GM19455 (cell line): ENCODE measurements at regions not wholly inside any gene's neighbourhood (a gene's known extent, or its start where the extent isn't known, plus 50 kb on each side); places are given as distances from the start of the nearest gene placed in this dataset.
"Not testable (repeated sequence)": the region's sequence is repeated elsewhere in the genome, so short reads cannot be mapped to it uniquely, and the experiment has no call there.

ENCODE experiments used
- ATAC-seq: cut with Tn5 transposase; IDR thresholded peaks from one replicate; pipeline ENCODE4 v1.9.1; 2021; ENCODE audit not compliant: unreplicated experiment

GRCh38 chr3:95813244-95813643 is 1001.1 kb upstream of the EPHA6 start:
- no peak for ATAC-seq

- ATAC-seq: no peak
Observed at GRCh38 chr3:95815828-95816227, 998.6 kb upstream of the EPHA6 start.

DNA sequence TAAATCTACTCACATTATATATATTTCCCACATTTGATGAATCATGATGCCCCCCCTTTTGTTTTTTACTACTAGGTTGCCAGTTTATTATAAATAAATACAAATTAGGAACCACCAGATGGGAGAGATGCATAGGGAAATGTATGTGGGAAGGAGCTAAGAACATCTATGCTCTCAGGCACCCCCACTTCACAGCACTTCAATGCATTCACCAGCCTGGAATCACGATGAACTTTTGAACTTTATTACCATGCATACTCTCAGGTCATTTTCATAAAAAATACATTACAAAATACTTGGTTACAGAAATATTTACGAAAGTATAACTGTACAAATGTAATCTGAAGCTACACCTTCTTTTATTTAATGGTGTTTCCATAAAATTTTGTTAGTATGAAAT is 988.0 kb upstream of the EPHA6 start:
- no peak for ATAC-seq

GRCh38 chr3:95832146-95832545 is 982.2 kb upstream of the EPHA6 start:
- ATAC-seq: no peak

DNA sequence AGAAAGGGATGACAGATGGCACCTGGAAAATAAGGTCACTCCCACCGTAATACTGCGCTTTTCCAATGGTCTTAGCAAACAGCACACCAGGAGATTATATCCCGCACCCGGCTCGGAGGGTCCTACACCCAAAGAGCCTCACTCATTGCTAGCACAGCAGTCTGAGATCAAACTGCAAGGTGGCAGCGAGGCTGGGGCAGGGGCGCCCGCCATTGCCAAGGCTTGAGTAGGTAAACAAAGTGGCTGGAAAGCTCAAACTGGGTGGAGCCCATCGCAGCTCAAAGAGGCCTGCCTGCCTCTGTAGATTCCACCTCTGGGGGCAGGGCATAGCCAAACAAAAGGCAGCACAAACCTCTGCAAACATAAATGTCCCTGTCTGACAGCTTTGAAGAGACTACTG is 953.8 kb upstream of the EPHA6 start:
- not testable (repeated sequence) for ATAC-seq

DNA sequence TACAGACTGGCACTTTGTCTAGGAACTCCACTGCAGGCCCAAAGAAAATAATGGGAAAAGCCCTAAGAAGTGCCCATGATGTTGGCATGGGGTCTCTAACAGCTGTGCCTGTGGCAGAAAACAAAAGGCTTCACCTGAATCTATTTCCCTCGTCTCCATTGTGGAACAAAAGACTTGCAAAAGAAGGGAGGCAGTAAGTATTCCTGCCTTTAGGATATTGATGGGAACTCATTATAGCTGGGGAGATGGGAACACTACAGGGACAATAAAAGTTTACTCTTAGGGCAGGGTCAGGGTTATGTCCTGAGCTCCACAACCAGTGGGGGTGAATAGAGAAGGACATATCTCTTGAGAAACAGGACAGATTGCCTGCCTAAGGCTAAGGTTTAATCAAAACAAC is 930.6 kb upstream of the EPHA6 start:
- no peak for ATAC-seq

DNA sequence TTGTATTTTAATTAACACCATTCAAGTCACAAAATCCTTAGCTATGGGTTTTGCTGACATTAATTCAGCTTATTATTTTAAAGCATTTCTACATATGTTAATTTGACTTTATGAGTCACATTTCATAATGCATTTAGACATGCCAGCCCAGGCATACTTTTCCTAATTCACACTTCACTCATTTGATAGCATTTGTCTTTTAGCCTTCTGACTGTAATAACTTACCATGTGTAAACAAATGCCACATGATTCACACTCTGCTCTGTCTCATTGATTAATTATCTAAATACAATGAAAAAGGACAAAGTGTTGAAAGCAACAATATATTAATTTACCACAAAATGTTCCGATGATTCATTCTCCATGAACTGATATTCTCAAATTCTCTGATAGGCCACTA is 927.8 kb upstream of the EPHA6 start:
- no peak for ATAC-seq

DNA sequence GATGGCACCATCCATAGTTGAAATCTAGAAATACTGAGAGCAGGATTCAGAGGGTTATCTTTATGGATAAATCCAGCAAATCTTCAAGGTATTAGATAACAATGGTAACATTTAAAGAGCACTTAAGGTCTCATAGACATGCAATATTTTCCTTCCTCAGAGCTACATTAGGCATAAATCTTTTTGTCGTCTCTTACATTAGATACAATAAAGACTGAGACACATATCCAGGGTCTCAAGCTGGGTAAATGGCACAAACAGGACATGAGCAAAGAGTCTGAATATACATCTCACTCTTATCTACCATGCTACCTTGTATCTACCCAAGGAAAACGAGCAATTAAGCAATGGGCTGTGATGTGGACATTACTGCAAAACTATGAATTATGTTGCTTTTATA is 927.3 kb upstream of the EPHA6 start:
- ATAC-seq: no peak

- no peak for ATAC-seq
Observed at GRCh38 chr3:95894820-95895219, 919.6 kb upstream of the EPHA6 start.

DNA sequence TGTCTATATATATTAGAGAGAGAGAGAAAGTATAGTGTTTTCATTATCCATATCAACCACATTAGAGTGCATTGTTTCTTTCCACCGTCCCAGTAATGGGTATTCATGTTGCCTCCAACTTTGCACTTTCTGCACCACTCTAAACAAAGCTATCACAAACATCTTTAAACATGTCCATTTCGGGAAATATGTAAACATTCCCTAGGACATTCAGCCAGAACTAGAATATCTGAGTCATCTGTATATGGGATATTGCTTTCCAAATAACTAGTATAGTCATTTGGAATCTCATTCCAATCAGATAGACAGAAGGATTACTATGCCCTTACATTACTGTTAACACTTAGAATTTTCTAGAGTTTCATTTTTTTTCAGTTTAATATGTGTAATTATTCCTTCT is 914.9 kb upstream of the EPHA6 start:
- ATAC-seq: no peak

GRCh38 chr3:95899911-95900310 is 914.5 kb upstream of the EPHA6 start:
- ATAC-seq: no peak

DNA sequence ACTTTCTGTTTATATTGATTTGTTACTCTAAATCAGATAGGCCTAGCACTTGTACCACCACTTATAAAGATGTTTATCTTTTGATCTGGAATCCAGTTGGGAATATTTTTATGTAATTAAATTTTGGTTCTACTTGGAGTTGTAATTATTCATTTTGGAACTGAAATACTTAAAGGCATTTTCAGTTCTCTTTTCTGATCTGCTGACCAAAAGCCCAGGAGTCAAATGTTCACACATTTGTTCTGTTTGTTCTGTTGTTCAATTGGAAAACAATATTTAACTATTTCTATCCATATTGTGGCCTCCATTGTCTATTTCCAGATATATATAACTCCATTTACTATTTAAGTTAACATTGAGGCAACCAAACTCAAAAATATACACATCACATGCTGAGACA is 912.4 kb upstream of the EPHA6 start:
- ATAC-seq: no peak

DNA sequence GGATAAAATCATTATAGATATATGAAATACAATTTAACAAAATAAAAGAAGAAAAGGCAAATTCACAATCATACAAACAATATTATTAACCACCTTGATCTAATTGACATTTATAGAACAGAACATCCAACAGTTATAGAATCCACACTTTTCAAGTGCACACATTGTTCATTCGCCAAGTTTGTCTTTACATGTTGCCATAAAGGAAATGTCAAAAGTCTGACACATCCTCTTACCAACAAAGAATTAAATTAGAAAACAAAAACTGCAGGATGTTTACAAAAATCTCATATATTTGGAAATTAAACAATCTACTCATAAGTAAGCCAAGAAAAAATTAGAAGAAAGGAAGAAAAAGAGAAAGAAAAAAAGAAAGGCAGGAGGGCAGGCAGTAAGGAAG is 909.2 kb upstream of the EPHA6 start:
- ATAC-seq: no peak

DNA sequence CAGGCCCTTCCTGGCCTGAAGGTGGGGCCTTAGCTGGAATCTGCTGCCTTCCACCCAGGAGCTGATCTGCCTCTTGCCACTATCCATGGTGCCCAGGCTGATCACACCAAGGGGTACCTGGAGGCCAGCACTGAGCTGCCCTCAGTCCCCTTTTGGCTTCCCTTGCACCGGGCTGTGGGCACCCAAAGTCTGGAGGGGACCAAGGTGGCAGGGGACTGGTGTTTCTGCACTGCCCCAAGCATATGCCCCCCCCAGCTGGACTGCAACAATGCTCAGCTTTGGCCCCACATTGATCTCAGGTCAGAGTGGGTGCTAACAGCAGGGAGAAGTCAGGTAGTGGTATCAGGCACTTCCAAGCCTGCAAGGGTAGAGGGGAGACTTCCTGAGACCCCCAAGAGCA is 902.6 kb upstream of the EPHA6 start:
- no peak for ATAC-seq

GRCh38 chr3:95923496-95924210 is 890.7 kb upstream of the EPHA6 start:
- ATAC-seq: no peak

DNA sequence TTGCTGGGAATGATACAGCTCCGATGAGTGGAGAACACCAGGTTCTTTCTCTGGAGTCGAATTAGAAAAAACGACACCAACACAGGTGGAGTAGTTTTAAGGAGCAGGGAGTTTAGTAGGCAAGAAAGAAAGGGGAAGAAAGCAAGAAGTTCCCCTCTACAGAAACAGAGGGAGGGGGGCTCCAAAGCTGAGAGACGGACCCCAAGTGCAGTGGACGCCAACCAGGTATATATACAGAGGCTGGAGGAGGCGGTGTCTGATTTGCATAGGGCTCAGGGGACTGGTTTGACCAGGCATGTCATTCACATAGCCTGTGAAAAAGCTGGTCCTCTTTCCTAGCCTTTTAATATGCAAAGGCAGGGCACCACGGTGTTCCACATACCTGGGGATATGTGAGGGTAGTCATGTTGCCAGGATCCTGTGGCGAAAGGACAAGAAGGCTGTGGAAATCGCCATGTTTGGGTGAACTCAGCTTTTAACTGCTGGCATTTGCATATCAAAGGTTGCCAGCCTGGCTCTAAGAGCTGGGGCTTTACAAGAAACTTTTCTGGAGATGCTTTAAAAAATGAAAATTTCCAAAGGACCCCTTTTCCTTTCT is 887.4 kb upstream of the EPHA6 start:
- no peak for ATAC-seq

- no peak for ATAC-seq
Observed at GRCh38 chr3:95934181-95934580, 880.2 kb upstream of the EPHA6 start.

DNA sequence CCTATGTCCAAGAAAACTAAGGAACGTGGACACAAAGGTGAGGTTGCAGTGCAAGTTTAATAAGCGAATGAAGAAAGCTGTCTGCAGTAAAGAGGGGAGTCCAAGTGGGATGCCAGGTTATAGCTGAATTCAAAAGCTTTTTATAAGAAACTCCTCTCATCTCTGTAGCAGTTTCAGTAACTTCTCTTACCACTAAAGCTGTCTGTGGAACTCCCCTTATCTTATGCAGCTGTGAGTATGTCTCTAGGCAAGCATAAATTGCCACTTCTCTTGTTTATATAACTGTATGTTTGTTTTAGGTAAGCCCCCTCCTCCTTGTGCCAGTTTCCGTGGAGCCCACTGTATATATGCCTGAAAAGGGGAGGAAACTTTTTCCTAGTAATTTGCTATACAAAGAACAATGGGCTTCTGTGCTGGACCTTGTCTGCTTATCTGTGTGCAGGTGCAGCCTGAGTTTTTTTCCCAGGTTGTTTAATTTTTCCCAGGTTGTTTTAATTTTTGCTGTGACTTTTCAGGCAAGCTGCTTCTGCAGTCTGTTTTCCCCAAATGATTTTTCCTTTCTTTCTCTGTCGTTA is 875.1 kb upstream of the EPHA6 start:
- no peak for ATAC-seq

DNA sequence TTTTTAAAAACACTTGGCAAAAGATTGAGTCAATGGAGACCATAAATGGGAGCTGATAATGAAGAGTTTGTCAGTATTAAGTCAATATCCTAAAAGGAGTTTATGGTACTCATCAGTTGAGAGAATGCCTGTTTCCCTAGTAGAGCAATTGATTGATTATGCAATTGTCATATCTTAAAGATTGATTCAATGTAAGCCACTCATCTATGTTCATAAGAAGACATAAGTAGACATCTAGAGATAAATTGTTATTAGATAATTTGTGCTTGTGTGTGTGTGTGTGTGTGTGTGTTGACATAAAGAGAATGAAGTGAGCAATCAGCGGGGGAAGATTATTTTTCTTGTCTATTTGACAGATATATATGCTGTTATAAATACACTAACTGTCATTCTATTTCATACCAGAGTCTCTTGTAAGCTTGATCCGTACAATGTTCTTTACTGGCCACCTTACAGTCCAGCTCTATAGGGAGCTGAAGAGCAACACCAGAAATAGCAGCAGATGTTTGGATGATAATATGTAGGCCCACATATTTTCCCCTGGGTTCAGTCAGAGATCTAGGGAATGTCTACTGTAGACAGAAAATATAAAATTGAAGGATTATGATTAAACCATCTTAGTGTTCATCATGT is 848.6 kb upstream of the EPHA6 start:
- ATAC-seq: no peak

DNA sequence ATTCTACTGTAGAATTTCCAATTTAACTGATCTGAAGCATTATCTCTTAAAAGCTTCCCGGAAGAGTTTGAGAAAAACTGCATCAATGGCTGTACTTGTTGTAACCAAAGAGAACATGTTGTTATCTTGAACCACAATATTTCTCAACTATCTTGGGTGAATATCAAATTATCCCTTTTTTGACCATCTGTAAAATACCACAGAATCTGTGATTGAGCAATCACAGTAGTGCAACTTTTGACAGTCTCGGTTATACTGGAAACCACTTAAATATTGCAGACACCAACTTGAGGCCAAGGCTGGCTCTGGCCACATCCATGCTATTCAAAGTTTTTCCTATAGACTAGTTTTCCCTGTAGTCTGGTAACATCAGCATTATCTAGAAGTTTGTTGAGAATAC is 842.8 kb upstream of the EPHA6 start:
- ATAC-seq: no peak

DNA sequence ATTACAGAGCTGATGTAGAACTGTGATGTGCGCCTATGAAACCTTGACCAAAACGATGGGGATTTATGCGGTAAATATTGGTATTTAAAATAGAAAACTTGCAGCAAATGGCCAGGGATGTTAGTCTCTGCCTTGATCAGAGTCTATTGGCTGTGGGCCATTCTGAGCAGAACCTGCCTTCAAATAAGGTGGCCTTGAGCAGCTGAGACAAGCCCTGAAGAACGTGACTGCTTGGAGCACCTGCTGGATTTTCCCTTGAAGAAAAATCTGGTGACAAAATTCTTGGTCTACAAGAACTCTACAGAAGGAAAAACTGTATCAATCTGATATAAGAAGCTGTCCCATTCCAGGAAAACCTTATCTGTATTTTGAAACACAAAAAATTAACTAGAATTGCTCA is 820.1 kb upstream of the EPHA6 start:
- ATAC-seq: no peak

- ATAC-seq: no peak
Observed at GRCh38 chr3:96000966-96001365, 813.4 kb upstream of the EPHA6 start.
